Keratinocyte (primary cell): ENCODE measurements at regions not wholly inside any gene's neighbourhood (a gene's known extent, or its start where the extent isn't known, plus 50 kb on each side); places are given as distances from the start of the nearest gene placed in this dataset.
"Not testable (repeated sequence)": the region's sequence is repeated elsewhere in the genome, so short reads cannot be mapped to it uniquely, and the experiment has no call there.

Source experiments
- DNase-seq: peaks from one replicate; pipeline ENCODE4 v3.0.0-alpha.2; 2011; ENCODE audit warnings: low read depth, missing footprints, low spot score
- FAIRE-seq: peaks from 2 replicates; lab custom pipeline; 2011; peaks lifted over from hg19 to GRCh38; lab: Jason Lieb, UNC
- H2AFZ ChIP-seq: 2 replicates; pipeline ENCODE4 v1.6.0; 2012; ENCODE audit warnings: low read length, control low read depth, inconsistent platforms; ENCODE audit not compliant: control insufficient read depth
- H3K27ac ChIP-seq: 2 replicates; pipeline ENCODE4 v1.5.1; 2011; ENCODE audit warnings: low read length; ENCODE audit not compliant: control insufficient read depth, insufficient read depth
- H3K27me3 ChIP-seq: 3 replicates; pipeline ENCODE4 v1.6.0; 2011; ENCODE audit warnings: low read length; ENCODE audit not compliant: control insufficient read depth, insufficient read depth; ENCODE audit errors: extremely low read depth
- H3K36me3 ChIP-seq, 2 experiments: 2 replicates in 1 of 2; 3 replicates in 1 of 2; pipeline ENCODE4 v1.5.1; 2011; ENCODE audit warnings: low read length in 2 of 2, mild to moderate bottlenecking in 1 of 2; ENCODE audit not compliant: control insufficient read depth in 2 of 2, insufficient read depth in 2 of 2; ENCODE audit errors: extremely low read depth in 1 of 2
- H3K4me1 ChIP-seq: 3 replicates; pipeline ENCODE4 v1.5.1; 2011; ENCODE audit warnings: low read length; ENCODE audit not compliant: control insufficient read depth, insufficient read depth; ENCODE audit errors: extremely low read depth
- H3K4me2 ChIP-seq: 3 replicates; pipeline ENCODE4 v1.6.0; 2011; ENCODE audit warnings: low read depth, low read length; ENCODE audit not compliant: control insufficient read depth, insufficient read depth; ENCODE audit errors: extremely low read depth
- H3K4me3 ChIP-seq, 3 experiments: fragments of 200-600 bp in 1 of 3; sonication (generic) in 1 of 3; 2 replicates in 2 of 3; 3 replicates in 1 of 3; pipeline ENCODE4 v1.5.1; 2011 to 2016; ENCODE audit warnings: low read length in 3 of 3, mild to moderate bottlenecking in 3 of 3, control low read depth in 2 of 3, inconsistent platforms in 1 of 3, low read depth in 1 of 3, mixed read lengths in 1 of 3, mixed run types in 1 of 3, moderate library complexity in 1 of 3; ENCODE audit not compliant: control insufficient read depth in 2 of 3, insufficient read depth in 2 of 3; ENCODE audit errors: extremely low read depth in 1 of 3
- H3K79me2 ChIP-seq: 2 replicates; pipeline ENCODE4 v1.6.0; 2012; ENCODE audit warnings: low read length; ENCODE audit not compliant: control insufficient read depth, insufficient read depth
- H3K9ac ChIP-seq: 3 replicates; pipeline ENCODE4 v1.6.0; 2011; ENCODE audit warnings: low read length; ENCODE audit not compliant: control insufficient read depth, insufficient read depth; ENCODE audit errors: extremely low read depth
- H3K9me1 ChIP-seq: 3 replicates; pipeline ENCODE4 v1.6.0; 2011; ENCODE audit warnings: low read length; ENCODE audit not compliant: control insufficient read depth, insufficient read depth; ENCODE audit errors: extremely low read depth
- H3K9me3 ChIP-seq: 2 replicates; pipeline ENCODE4 v1.5.1; 2012; ENCODE audit warnings: low read depth, low read length; ENCODE audit not compliant: control insufficient read depth
- H4K20me1 ChIP-seq: 3 replicates; pipeline ENCODE4 v1.6.0; 2011; ENCODE audit warnings: low read length; ENCODE audit not compliant: control insufficient read depth, insufficient read depth; ENCODE audit errors: extremely low read depth
- CTCF ChIP-seq, 3 experiments: IDR thresholded peaks in 1 of 3; conservative IDR thresholded peaks in 1 of 3; optimal IDR thresholded peaks in 1 of 3; 2 replicates in 2 of 3; 3 replicates in 1 of 3; pipeline versions ENCODE3 to v1.5.1; 2011; ENCODE audit warnings: low read length in 3 of 3, mild to moderate bottlenecking in 3 of 3, moderate library complexity in 2 of 3, control low read depth in 1 of 3, inconsistent platforms in 1 of 3; ENCODE audit not compliant: insufficient read depth in 2 of 3; ENCODE audit errors: extremely low read depth in 1 of 3
- EZH2 ChIP-seq: IDR thresholded peaks from one replicate; pipeline ENCODE4 v1.6.1; 2012; ENCODE audit warnings: inconsistent platforms, mild to moderate bottlenecking, low read length, moderate library complexity
- dilution Hi-C: fragments of 300-500 bp; cut with MboI; formaldehyde crosslinking; loops from one replicate; pipeline ENCODE4 v1.7.0; 2020; ENCODE audit warnings: low sequenced_read_pairs; ENCODE audit not compliant: extremely low pct_ligation_motif_present

- Histone ChIP-seq H3K9ac (no peak overlapping the region), H3K4me2 (peak overlapping the region; percentile 31), H3K4me1 (no peaks in the 10 kb centered on the region), H2AFZ (no peak overlapping the region), H3K9me1 (no peaks in the 10 kb centered on the region), H3K9me3 (no peaks in the 10 kb centered on the region), H3K4me3 (no peak overlapping the region), H3K79me2 (no peaks in the 10 kb centered on the region), H3K27ac (no peak overlapping the region), H3K36me3 (no peaks in the 10 kb centered on the region), H3K27me3 (no peaks in the 10 kb centered on the region), H4K20me1 (no peaks in the 10 kb centered on the region)
- dilution Hi-C loops: no loop called here
- no peak for FAIRE-seq
- DNase-seq: no peak
- TF ChIP-seq EZH2: no peak
- TF ChIP-seq CTCF (optimal IDR thresholded peaks at IDR 0.05 in 1 of 3, IDR thresholded peaks at IDR 0.05 in 1 of 3, conservative IDR thresholded peaks at IDR 0.05 in 1 of 3; ENCODE audit: extremely low read depth in 1 of 3, insufficient read depth in 2 of 3, low read length in 3 of 3): no peak
Observed at GRCh38 chr4:126916049-126916625, 716.6 kb upstream of the INTU start.

- Histone ChIP-seq H3K36me3 (no peaks in the 10 kb centered on the region), H3K4me2 (peak overlapping the region; percentile 31), H3K27ac (no peak overlapping the region), H2AFZ (peak overlapping the region; percentile 49), H3K9me3 (no peaks in the 10 kb centered on the region), H3K9ac (no peak overlapping the region), H3K4me3 (no peak overlapping the region), H3K79me2 (no peaks in the 10 kb centered on the region), H4K20me1 (no peaks in the 10 kb centered on the region), H3K27me3 (no peaks in the 10 kb centered on the region), H3K4me1 (no peaks in the 10 kb centered on the region), H3K9me1 (no peaks in the 10 kb centered on the region)
- dilution Hi-C loops: no loop called here
- FAIRE-seq (no peak), DNase-seq (no peak)
- TF ChIP-seq EZH2 (no peak), CTCF (optimal IDR thresholded peaks at IDR 0.05 in 1 of 3, IDR thresholded peaks at IDR 0.05 in 1 of 3, conservative IDR thresholded peaks at IDR 0.05 in 1 of 3; ENCODE audit: extremely low read depth in 1 of 3, insufficient read depth in 2 of 3, low read length in 3 of 3) (no peak)
Observed at GRCh38 chr4:126916626-126917140, 716.1 kb upstream of the INTU start.

- FAIRE-seq, dilution Hi-C loops, H3K9me3 ChIP-seq: not testable (repeated sequence)
Observed at GRCh38 chr4:126922328-126922938, 710.3 kb upstream of the INTU start.

More at GRCh38 chr4:126922328-126922938, 710.3 kb upstream of the INTU start:
- not testable (repeated sequence) for H3K27ac ChIP-seq, H3K36me3 ChIP-seq, H3K79me2 ChIP-seq, H3K27me3 ChIP-seq, H3K9ac ChIP-seq, H4K20me1 ChIP-seq, H3K4me3 ChIP-seq, H3K4me1 ChIP-seq, H2AFZ ChIP-seq, H3K4me2 ChIP-seq, H3K9me1 ChIP-seq, DNase-seq
